HEK293T (cell line): ENCODE measurements at regions not wholly inside any gene's neighbourhood (a gene's known extent, or its start where the extent isn't known, plus 50 kb on each side); places are given as distances from the start of the nearest gene placed in this dataset.

Source experiments
- FOXM1 ChIP-seq: fragments of 450-650 bp; IDR thresholded peaks from 2 replicates; pipeline ENCODE4 v1.6.1; 2017; ENCODE audit warnings: mild to moderate bottlenecking, borderline replicate concordance
- LEF1 ChIP-seq: fragments of 450-650 bp; IDR thresholded peaks from 2 replicates; pipeline ENCODE4 v1.6.1; 2017; ENCODE audit warnings: mild to moderate bottlenecking, borderline replicate concordance
- SP1 ChIP-seq: fragments of 450-650 bp; IDR thresholded peaks from 2 replicates; pipeline ENCODE4 v1.6.1; 2017
- SUZ12 ChIP-seq: fragments of 450-650 bp; IDR thresholded peaks from 2 replicates; pipeline ENCODE4 v1.6.1; 2016; ENCODE audit warnings: mild to moderate bottlenecking

DNA sequence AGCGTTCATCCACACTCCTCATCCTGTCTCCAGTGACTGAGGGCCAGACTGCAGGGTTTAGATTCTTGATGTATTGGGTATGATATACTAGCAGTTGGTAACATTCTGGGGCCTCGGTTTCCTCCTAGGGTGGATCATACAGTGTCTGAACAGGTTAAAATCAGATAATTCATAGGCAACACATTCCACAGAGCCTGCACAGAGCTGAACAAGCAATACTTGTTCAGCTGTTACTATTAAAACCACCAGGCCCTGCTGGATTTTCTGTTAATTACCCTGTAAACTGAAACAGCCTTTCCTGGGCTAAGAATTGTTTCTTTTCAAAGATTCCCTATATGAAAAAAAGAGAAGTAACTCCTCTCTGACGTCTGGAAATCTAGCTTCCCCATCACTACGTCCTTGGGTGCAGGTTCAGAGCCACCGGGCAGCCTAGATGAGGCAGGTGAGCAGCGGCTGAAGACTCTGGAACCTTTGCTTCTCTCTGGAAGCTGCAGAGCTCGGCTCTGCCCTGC lies 1313.5 kb upstream of the WWC1 start:
- TF ChIP-seq FOXM1: no peak
- no peak for TF ChIP-seq LEF1
- no peak for TF ChIP-seq SP1
- TF ChIP-seq SUZ12: no peak
